HFFc6 (cell line): ENCODE measurements at regions not wholly inside any gene's neighbourhood (a gene's known extent, or its start where the extent isn't known, plus 50 kb on each side); places are given as distances from the start of the nearest gene placed in this dataset.

Experiments
- DNase-seq: peaks from one replicate; pipeline ENCODE4 v3.0.0-alpha.2; 2018
- H3K27ac Mint-ChIP-seq: 2 replicates; pipeline ENCODE4 v1.8.0; 2020; ENCODE audit warnings: mild to moderate bottlenecking, mixed read lengths
- H3K27me3 Mint-ChIP-seq: 2 replicates; pipeline ENCODE4 v1.8.0; 2021; ENCODE audit warnings: mild to moderate bottlenecking, moderate library complexity, mixed read lengths; ENCODE audit not compliant: insufficient read depth
- H3K36me3 Mint-ChIP-seq: 2 replicates; pipeline ENCODE4 v1.8.0; 2021; ENCODE audit warnings: low read depth, mixed read lengths
- H3K4me1 Mint-ChIP-seq: 2 replicates; pipeline ENCODE4 v1.8.0; 2020; ENCODE audit warnings: low read depth, mixed read lengths
- H3K4me3 Mint-ChIP-seq: 2 replicates; pipeline ENCODE4 v1.8.0; 2020; ENCODE audit warnings: mild to moderate bottlenecking, moderate library complexity, mixed read lengths
- H3K9me3 Mint-ChIP-seq: 2 replicates; pipeline ENCODE4 v1.8.0; 2020; ENCODE audit warnings: mild to moderate bottlenecking, mixed read lengths
- TF ChIP-seq, protein P1 (sequence below): fragments of 200-600 bp; sonication (generic); IDR thresholded peaks from 2 replicates; pipeline ENCODE4 v1.5.0; 2021; ENCODE audit warnings: antibody characterized with exemption, mild to moderate bottlenecking

DNA sequence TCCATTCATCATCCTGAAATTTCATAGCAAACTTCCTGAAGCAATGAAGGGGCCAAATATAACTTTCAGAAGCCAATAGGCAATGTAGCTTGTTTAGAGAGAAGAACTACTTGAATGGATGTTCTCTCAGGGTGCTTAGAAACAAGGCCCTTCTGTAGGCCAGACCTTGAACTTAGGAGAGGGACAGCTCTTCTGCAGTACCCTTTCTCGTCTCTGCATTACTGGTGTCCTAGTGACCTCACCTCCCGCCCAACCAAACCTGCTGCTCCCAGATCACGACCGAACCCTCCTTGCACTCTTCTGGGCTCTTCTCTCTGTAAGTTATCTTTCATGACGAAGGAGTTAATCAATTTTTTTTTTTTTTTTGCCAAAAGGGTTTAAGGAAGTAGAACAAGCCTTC, 543.9 kb downstream of the TDRD15 start:
- DNase-seq = no peak
- H3K9me3 Mint-ChIP-seq = peaks cover 82% of the 10 kb centered on the region
- no peak overlapping the region for H3K27ac Mint-ChIP-seq
- peaks cover 20% of the 10 kb centered on the region for H3K36me3 Mint-ChIP-seq
- TF ChIP-seq, protein P1, sequence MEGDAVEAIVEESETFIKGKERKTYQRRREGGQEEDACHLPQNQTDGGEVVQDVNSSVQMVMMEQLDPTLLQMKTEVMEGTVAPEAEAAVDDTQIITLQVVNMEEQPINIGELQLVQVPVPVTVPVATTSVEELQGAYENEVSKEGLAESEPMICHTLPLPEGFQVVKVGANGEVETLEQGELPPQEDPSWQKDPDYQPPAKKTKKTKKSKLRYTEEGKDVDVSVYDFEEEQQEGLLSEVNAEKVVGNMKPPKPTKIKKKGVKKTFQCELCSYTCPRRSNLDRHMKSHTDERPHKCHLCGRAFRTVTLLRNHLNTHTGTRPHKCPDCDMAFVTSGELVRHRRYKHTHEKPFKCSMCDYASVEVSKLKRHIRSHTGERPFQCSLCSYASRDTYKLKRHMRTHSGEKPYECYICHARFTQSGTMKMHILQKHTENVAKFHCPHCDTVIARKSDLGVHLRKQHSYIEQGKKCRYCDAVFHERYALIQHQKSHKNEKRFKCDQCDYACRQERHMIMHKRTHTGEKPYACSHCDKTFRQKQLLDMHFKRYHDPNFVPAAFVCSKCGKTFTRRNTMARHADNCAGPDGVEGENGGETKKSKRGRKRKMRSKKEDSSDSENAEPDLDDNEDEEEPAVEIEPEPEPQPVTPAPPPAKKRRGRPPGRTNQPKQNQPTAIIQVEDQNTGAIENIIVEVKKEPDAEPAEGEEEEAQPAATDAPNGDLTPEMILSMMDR = no peak
- H3K27me3 Mint-ChIP-seq = no peaks in the 10 kb centered on the region
- H3K4me3 Mint-ChIP-seq = no peak overlapping the region
- H3K4me1 Mint-ChIP-seq = no peaks in the 10 kb centered on the region

DNA sequence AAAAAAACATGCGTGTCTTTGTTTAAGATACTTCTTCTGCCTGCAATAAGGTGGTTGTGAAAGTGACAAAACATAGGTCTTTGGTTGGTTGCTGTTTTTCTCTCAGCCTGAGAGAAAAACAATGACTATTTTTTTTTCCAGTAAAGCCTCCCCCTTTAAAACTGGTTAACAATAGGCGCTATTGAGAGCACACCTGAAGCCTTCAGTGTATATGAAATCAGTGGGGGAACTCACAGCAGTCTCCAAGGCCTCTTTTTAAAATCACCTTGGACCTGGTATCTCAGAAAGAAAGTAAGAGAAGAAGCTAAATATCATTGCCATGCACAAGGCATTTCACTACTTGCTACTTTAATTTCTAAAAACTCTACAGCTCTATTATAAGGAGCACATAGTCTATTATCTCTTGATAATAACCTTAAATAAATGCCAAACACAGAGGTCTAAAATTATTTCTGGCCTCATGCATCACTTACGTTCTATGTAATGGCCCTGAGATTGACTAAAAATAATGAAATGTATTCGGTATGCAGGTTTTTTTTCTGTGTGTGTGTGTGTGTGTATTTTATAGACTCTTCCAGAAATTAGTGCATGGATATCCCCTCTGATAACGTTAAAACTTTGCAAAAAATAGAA, 544.4 kb downstream of the TDRD15 start:
- H3K4me3 Mint-ChIP-seq = no peak overlapping the region
- no peaks in the 10 kb centered on the region for H3K4me1 Mint-ChIP-seq
- TF ChIP-seq, protein P1 = no peak
- no peak for DNase-seq
- H3K9me3 Mint-ChIP-seq = peaks cover 86% of the 10 kb centered on the region
- no peak overlapping the region for H3K27ac Mint-ChIP-seq
- H3K36me3 Mint-ChIP-seq = peaks cover 20% of the 10 kb centered on the region
- no peaks in the 10 kb centered on the region for H3K27me3 Mint-ChIP-seq

DNA sequence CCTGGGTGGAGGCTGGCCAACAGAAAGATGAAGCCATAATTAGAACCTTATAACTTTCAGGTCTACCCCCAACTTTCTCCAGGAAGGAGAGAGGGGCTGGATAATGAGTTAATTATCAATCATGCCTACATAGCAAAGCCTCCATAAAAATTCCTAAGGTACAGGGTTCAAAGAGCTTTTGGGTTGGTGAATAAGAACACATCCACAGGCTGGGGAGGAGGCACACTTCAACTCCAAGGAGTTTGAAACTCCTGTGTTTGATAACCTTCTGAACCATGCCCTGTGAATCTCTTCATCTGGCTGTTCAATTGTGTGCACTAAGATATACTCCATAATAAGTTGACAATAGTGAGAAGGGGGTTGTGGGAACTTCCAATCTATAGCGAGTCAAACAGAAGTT, 552.3 kb downstream of the TDRD15 start:
- peaks cover 66% of the 10 kb centered on the region for H3K9me3 Mint-ChIP-seq
- H3K27me3 Mint-ChIP-seq = no peaks in the 10 kb centered on the region
- peaks cover 10% of the 10 kb centered on the region; the same call in 1 of the 2 replicates for H3K36me3 Mint-ChIP-seq
- DNase-seq = no peak
- no peak overlapping the region for H3K27ac Mint-ChIP-seq
- no peak overlapping the region for H3K4me3 Mint-ChIP-seq
- TF ChIP-seq, protein P1 = no peak
- H3K4me1 Mint-ChIP-seq = no peaks in the 10 kb centered on the region

DNA sequence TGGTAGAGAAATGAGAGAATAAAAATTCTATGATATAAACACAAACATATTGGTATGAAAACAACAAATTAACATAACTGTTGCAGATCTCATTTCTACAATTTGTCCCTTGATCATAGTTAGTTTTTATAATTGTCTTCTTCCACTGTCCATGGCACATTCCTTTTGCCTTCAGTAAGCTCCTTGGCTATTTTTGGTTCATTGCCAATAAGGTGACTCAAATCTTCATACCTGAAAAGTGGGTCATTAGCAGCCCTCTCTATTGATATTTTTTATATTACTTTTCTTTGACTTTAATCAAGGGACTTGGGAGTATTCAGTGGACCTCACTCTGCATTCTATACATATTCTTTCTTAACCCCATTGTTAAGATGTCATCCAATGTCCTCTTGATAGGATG, 552.9 kb downstream of the TDRD15 start:
- no peaks in the 10 kb centered on the region for H3K4me1 Mint-ChIP-seq
- no peak for DNase-seq

DNA sequence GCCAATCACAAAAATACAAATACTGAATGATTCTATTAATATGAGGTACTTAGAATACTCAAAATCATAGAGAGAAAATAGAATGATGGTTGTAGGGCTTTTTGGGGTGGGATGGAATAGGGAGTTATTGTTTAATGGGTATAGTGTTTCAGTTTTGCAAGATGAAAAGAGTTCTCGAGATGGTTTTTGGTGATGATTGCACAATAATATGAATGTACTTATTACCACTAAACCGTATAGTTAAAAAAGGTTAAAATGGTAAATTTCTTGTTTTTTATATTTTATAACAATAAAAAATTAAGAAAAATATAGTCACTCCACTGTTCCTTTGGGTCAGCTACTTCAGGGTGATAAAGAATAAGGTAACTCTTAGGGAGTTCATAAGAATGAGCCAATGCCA, 560.1 kb downstream of the TDRD15 start:
- H3K27ac Mint-ChIP-seq = no peak overlapping the region

More for the DNA sequence above, 552.9 kb downstream of the TDRD15 start:
- Mint-ChIP-seq H3K9me3 (peaks cover 63% of the 10 kb centered on the region), H3K27me3 (no peaks in the 10 kb centered on the region), H3K36me3 (peaks cover 11% of the 10 kb centered on the region; the same call in 1 of the 2 replicates), H3K27ac (no peak overlapping the region), H3K4me3 (no peak overlapping the region)
- TF ChIP-seq, protein P1 = no peak

More for the DNA sequence above, 560.1 kb downstream of the TDRD15 start:
- TF ChIP-seq, protein P1 = no peak
- peaks cover 11% of the 10 kb centered on the region; the same call in 1 of the 2 replicates for H3K36me3 Mint-ChIP-seq
- DNase-seq = no peak
- peaks cover 28% of the 10 kb centered on the region for H3K9me3 Mint-ChIP-seq
- H3K4me3 Mint-ChIP-seq = no peak overlapping the region
- no peaks in the 10 kb centered on the region for H3K4me1 Mint-ChIP-seq
- no peaks in the 10 kb centered on the region for H3K27me3 Mint-ChIP-seq
